AG04449 (cell line): ENCODE measurements at regions not wholly inside any gene's neighbourhood (a gene's known extent, or its start where the extent isn't known, plus 50 kb on each side); places are given as distances from the start of the nearest gene placed in this dataset.
"Not testable (repeated sequence)": the region's sequence is repeated elsewhere in the genome, so short reads cannot be mapped to it uniquely, and the experiment has no call there.

Source experiments
- CTCF ChIA-PET: fragments of 350-600 bp; formaldehyde crosslinking; extraction: SDS; loops from one replicate; lab custom pipeline; 2021; ENCODE audit warnings: antibody characterized with exemption; lab: Yijun Ruan, JAX
- POLR2A ChIA-PET: fragments of 400-600, 350-600 bp; formaldehyde crosslinking; extraction: SDS; loops from one replicate; lab custom pipeline; 2020; ENCODE audit warnings: antibody characterized with exemption, inconsistent platforms; lab: Yijun Ruan, JAX
- DNase-seq: peaks from one replicate; pipeline ENCODE4 v3.0.0-alpha.2; 2010; ENCODE audit warnings: low read depth, low spot score
- H3K4me3 ChIP-seq: 2 replicates; pipeline ENCODE4 v1.5.1; 2011; ENCODE audit warnings: low read depth, mild to moderate bottlenecking, control low read depth, low read length
- CTCF ChIP-seq: IDR thresholded peaks from one replicate; pipeline ENCODE4 v1.5.1; 2011; ENCODE audit warnings: mild to moderate bottlenecking, moderate library complexity, low read length, control low read depth, inconsistent platforms; ENCODE audit not compliant: insufficient read depth; ENCODE audit errors: missing control alignments

GRCh38 chr6:131336596-131336995 lies 201.3 kb downstream of the AKAP7 start:
- CTCF ChIA-PET, result no interaction called here
- no peak overlapping the region for H3K4me3 ChIP-seq
- POLR2A ChIA-PET, result no interaction called here
- DNase-seq, result no peak
- TF ChIP-seq CTCF, result no peak

- POLR2A ChIA-PET, DNase-seq, CTCF ChIA-PET, H3K4me3 ChIP-seq: not testable (repeated sequence)
These were observed 211.6 kb downstream of the AKAP7 start for GRCh38 chr6:131346896-131347295.

GRCh38 chr6:131348572-131348971 lies 213.3 kb downstream of the AKAP7 start:
- ChIA-PET POLR2A (no interaction called here), CTCF (no interaction called here)

GRCh38 chr6:131349199-131349598 lies 213.9 kb downstream of the AKAP7 start:
- TF ChIP-seq CTCF, result no peak
- no peak for DNase-seq
- CTCF ChIA-PET, result interaction anchor here (1.0 kb wide), 1 partner anchor 14 kb away, joined by 3 read pairs; no protein-coding TSS in a partner anchor
- POLR2A ChIA-PET, result no interaction called here
- no peak overlapping the region for H3K4me3 ChIP-seq

More at GRCh38 chr6:131348572-131348971, 213.3 kb downstream of the AKAP7 start:
- no peak overlapping the region for H3K4me3 ChIP-seq
- no peak for DNase-seq
- TF ChIP-seq CTCF, result no peak

- H3K4me3 ChIP-seq, result no peak overlapping the region
- POLR2A ChIA-PET, result no interaction called here
- no peak for TF ChIP-seq CTCF
- CTCF ChIA-PET, result no interaction called here
- DNase-seq, result no peak
These were observed 217.8 kb downstream of the AKAP7 start for GRCh38 chr6:131353106-131353505.

- POLR2A ChIA-PET, result no interaction called here
These were observed 218.6 kb downstream of the AKAP7 start for GRCh38 chr6:131353876-131354275.

More at GRCh38 chr6:131353876-131354275, 218.6 kb downstream of the AKAP7 start:
- no peak for DNase-seq
- no peak for TF ChIP-seq CTCF
- CTCF ChIA-PET, result no interaction called here
- no peak overlapping the region for H3K4me3 ChIP-seq
